Colonic mucosa (tissue), 4 donors: ENCODE measurements at regions not wholly inside any gene's neighbourhood (a gene's known extent, or its start where the extent isn't known, plus 50 kb on each side); places are given as distances from the start of the nearest gene placed in this dataset.

Experiments
- DNase-seq: peaks from one replicate; pipeline ENCODE4 v3.0.0-alpha.2; 2020
- H3K27ac ChIP-seq: fragments of 200-600 bp; one replicate; pipeline ENCODE4 v1.8.0; 2021
- H3K27me3 ChIP-seq: fragments of 200-600 bp; one replicate; pipeline ENCODE4 v1.8.0; 2021
- H3K36me3 ChIP-seq: fragments of 200-600 bp; one replicate; pipeline ENCODE4 v1.8.0; 2021
- H3K4me1 ChIP-seq: fragments of 200-600 bp; one replicate; pipeline ENCODE4 v1.8.0; 2021; ENCODE audit warnings: mild to moderate bottlenecking
- H3K4me3 ChIP-seq: fragments of 200-600 bp; one replicate; pipeline ENCODE4 v1.8.0; 2021
- H3K9ac ChIP-seq, 2 donors: one replicate each; pipeline ENCODE4 v1.7.0; 2013; ENCODE audit warnings: control low read depth in 2 of 2, low read depth in 2 of 2, low read length in 2 of 2
- H3K9me3 ChIP-seq: fragments of 200-600 bp; one replicate; pipeline ENCODE4 v1.8.0; 2021
- CTCF ChIP-seq: fragments of 200-600 bp; IDR thresholded peaks from one replicate; pipeline ENCODE4 v1.8.0; 2022; ENCODE audit warnings: antibody characterized with exemption, mild to moderate bottlenecking
- intact Hi-C: fragments of 100-400 bp; cut with DNase I; formaldehyde crosslinking; loops from one replicate; pipeline ENCODE4 v1.14.1; 2022
- donor health status: healthy.
- donor health status: DM: no; HTN: no; CAD: no.
- donor health status: DM: no; HTN: no; CAD: no.

- Histone ChIP-seq H3K4me3 (no peak overlapping the region), H3K9me3 (no peaks in the 10 kb centered on the region), H3K27me3 (no peaks in the 10 kb centered on the region), H3K36me3 (no peaks in the 10 kb centered on the region), H3K9ac (no peak overlapping the region), H3K27ac (no peak overlapping the region), H3K4me1 (no peaks in the 10 kb centered on the region)
- DNase-seq, result no peak
- intact Hi-C loops, result no loop called here
- TF ChIP-seq CTCF, result no peak
Observed at GRCh38 chr10:4174197-4174596, 389.2 kb upstream of the KLF6 start.

- no peaks in the 10 kb centered on the region for H3K36me3 ChIP-seq
- H3K4me3 ChIP-seq, result no peak overlapping the region
- H3K4me1 ChIP-seq, result no peaks in the 10 kb centered on the region
- intact Hi-C loops, result no loop called here
- TF ChIP-seq CTCF, result no peak
- no peak overlapping the region for H3K9ac ChIP-seq
- no peaks in the 10 kb centered on the region for H3K9me3 ChIP-seq
- no peak overlapping the region for H3K27ac ChIP-seq
- H3K27me3 ChIP-seq, result no peaks in the 10 kb centered on the region
- no peak for DNase-seq
Observed at GRCh38 chr10:4170633-4171314, 385.8 kb upstream of the KLF6 start.

- Histone ChIP-seq H3K9ac (no peak overlapping the region), H3K36me3 (no peaks in the 10 kb centered on the region), H3K4me1 (no peaks in the 10 kb centered on the region), H3K27me3 (no peaks in the 10 kb centered on the region), H3K27ac (no peak overlapping the region), H3K9me3 (no peaks in the 10 kb centered on the region), H3K4me3 (no peak overlapping the region)
- no peak for TF ChIP-seq CTCF
- DNase-seq, result no peak
- intact Hi-C loops, result no loop called here
Observed at GRCh38 chr10:4170181-4170580, 385.2 kb upstream of the KLF6 start.

GRCh38 chr10:4169448-4169847 lies 384.4 kb upstream of the KLF6 start:
- DNase-seq, result no peak
- H3K9me3 ChIP-seq, result no peaks in the 10 kb centered on the region
- no peaks in the 10 kb centered on the region for H3K27me3 ChIP-seq
- H3K4me1 ChIP-seq, result no peaks in the 10 kb centered on the region
- no peak for TF ChIP-seq CTCF
- no peak overlapping the region for H3K9ac ChIP-seq
- H3K27ac ChIP-seq, result no peak overlapping the region
- intact Hi-C loops, result no loop called here
- no peaks in the 10 kb centered on the region for H3K36me3 ChIP-seq
- no peak overlapping the region for H3K4me3 ChIP-seq

- no peaks in the 10 kb centered on the region for H3K36me3 ChIP-seq
- TF ChIP-seq CTCF, result no peak
- no peaks in the 10 kb centered on the region for H3K9me3 ChIP-seq
- no peaks in the 10 kb centered on the region for H3K27me3 ChIP-seq
- H3K27ac ChIP-seq, result no peak overlapping the region
- no peak for DNase-seq
- H3K4me3 ChIP-seq, result no peak overlapping the region
- intact Hi-C loops, result no loop called here
- no peaks in the 10 kb centered on the region for H3K4me1 ChIP-seq
- no peak overlapping the region for H3K9ac ChIP-seq
Observed at GRCh38 chr10:4167216-4167615, 382.2 kb upstream of the KLF6 start.
